K562 (cell line): ENCODE measurements at regions not wholly inside any gene's neighbourhood (a gene's known extent, or its start where the extent isn't known, plus 50 kb on each side); places are given as distances from the start of the nearest gene placed in this dataset.

Experiments
- STAT6 ChIP-seq: sonication (generic); formaldehyde crosslinking; IDR thresholded peaks from 2 replicates; pipeline ENCODE4 v1.8.1; 2023; ENCODE audit warnings: mild to moderate bottlenecking, missing genetic modification reagents
- ZNF407 ChIP-seq: fragments of 450-650 bp; IDR thresholded peaks from 2 replicates; pipeline ENCODE4 v1.6.1; 2016; ENCODE audit warnings: low read depth

- TF ChIP-seq ZNF407 (no peak), STAT6 (CRISPR knock-in tag) (no peak)
- TF ChIP-seq, all 486 proteins: peak for 0
Measured at GRCh38 chr10:42971251-42971599, 105.6 kb upstream of the RET start (continued).
